ENCODE measurements at regions not wholly inside any gene's neighbourhood (a gene's known extent, or its start where the extent isn't known, plus 50 kb on each side); places are given as distances from the start of the nearest gene placed in this dataset.

GRCh38 chr12:77531912-77532311 lies 298.8 kb upstream of the NAV3 start:
- no peaks in the 10 kb centered on the region for H3K36me3 ChIP-seq (ENCODE audit: control insufficient read depth in 2 of 2, extremely low read depth in 1 of 2, insufficient read depth in 2 of 2, low read length in 2 of 2)
- H4K20me1 ChIP-seq (replicated peaks; ENCODE audit: control insufficient read depth, extremely low read depth, insufficient read depth, low read length), result no peaks in the 10 kb centered on the region
- H3K27ac ChIP-seq (ENCODE audit: insufficient read depth, low read depth, low read length), result no peak overlapping the region
- H3K4me1 ChIP-seq (ENCODE audit: control insufficient read depth, extremely low read depth, insufficient read depth, low read length), result no peaks in the 10 kb centered on the region
- BruUV-seq (replicated peaks), result no TSS peak
- no peaks in the 10 kb centered on the region for H3K9me3 ChIP-seq (replicated peaks; ENCODE audit: control insufficient read depth, insufficient read depth, low read length)
- FAIRE-seq (no peak), DNase-seq (ENCODE audit: low read depth, low spot score) (no peak)
- no peaks in the 10 kb centered on the region for H3K9me1 ChIP-seq (replicated peaks; ENCODE audit: control insufficient read depth, extremely low read depth, insufficient read depth, low read length)
- intact Hi-C loops (cut with micrococcal nuclease), result no loop called here
- POLR2A ChIA-PET, result no interaction called here
- H3K79me2 ChIP-seq (ENCODE audit: control insufficient read depth, insufficient read depth, low read length), result no peaks in the 10 kb centered on the region
- no peaks in the 10 kb centered on the region for H3K27me3 ChIP-seq (ENCODE audit: control insufficient read depth in 2 of 2, insufficient read depth in 2 of 2, low read length in 2 of 2)
- H3K9ac ChIP-seq (replicated peaks; ENCODE audit: extremely low read depth, insufficient read depth, low read length), result no peak overlapping the region
- CTCF ChIA-PET, result interaction anchor here (0.8 kb wide), 1 partner anchor 14 kb away, joined by 3 read pairs; no protein-coding TSS in a partner anchor
- H3K4me3 ChIP-seq (replicated peaks in 1 of 3; ENCODE audit: insufficient read depth in 1 of 3, low read depth in 1 of 3, low read length in 3 of 3), result no peak overlapping the region
- TF ChIP-seq MYC (IDR thresholded peaks at IDR 0.05; ENCODE audit: low read depth, low read length) (no peak), JUN (IDR thresholded peaks at IDR 0.05; ENCODE audit: borderline replicate concordance, insufficient read depth, insufficient read length, low read depth) (no peak), EZH2 (IDR thresholded peaks at IDR 0.05; ENCODE audit: borderline replicate concordance, low read depth, low read length, severe bottlenecking) (no peak), GATA2 (IDR thresholded peaks at IDR 0.05; ENCODE audit: insufficient read depth, insufficient read length, low read depth, low read length) (no peak), POLR2A (IDR thresholded peaks at IDR 0.05; ENCODE audit: low read depth, low read length) (no peak), FOS (IDR thresholded peaks at IDR 0.05; ENCODE audit: borderline replicate concordance, insufficient read depth, low read length) (no peak), MAX (IDR thresholded peaks at IDR 0.05; ENCODE audit: insufficient read depth, insufficient read length) (no peak), POLR2AphosphoS5 (IDR thresholded peaks at IDR 0.05; ENCODE audit: insufficient read depth, low read depth, low read length) (no peak), CTCF (IDR thresholded peaks at IDR 0.05; ENCODE audit: extremely low read depth in 1 of 2, insufficient read depth in 1 of 2, low read depth in 1 of 2, low read length in 2 of 2) (no peak)
- H3K4me2 ChIP-seq (ENCODE audit: insufficient read depth, low read length), result no peak overlapping the region
- no peak overlapping the region for H2AFZ ChIP-seq (ENCODE audit: low read depth, low read length)
- dilution Hi-C loops (cut with MboI; ENCODE audit: extremely low pct_ligation_motif_present, low sequenced_read_pairs), result no loop called here

Data from endothelial cell of umbilical vein (primary cell).